HCT116 (cell line): ENCODE measurements at regions not wholly inside any gene's neighbourhood (a gene's known extent, or its start where the extent isn't known, plus 50 kb on each side); places are given as distances from the start of the nearest gene placed in this dataset.

Experiments
- ATAC-seq: fragments of 200-7000 bp; cut with Tn5 transposase; 2 replicates; pipeline ENCODE4 v1.9.1; 2020; ENCODE audit warnings: mild to moderate bottlenecking, moderate library complexity
- BruUV-seq: library from RNA; stranded (reverse); fragments of 400-500 nt; replicated peaks from 2 replicates; lab custom pipeline; 2021; lab: Mats Ljungman, UMichigan
- CTCF ChIA-PET: fragments of 300-600 bp; sonication (Branson Sonifier 250); formaldehyde crosslinking; loops from one replicate; lab custom pipeline; 2021; ENCODE audit warnings: antibody characterized with exemption; lab: Charles Lee
- POLR2A ChIA-PET: fragments of 300-600, 350-600 bp; sonication (Branson Sonifier 250); formaldehyde crosslinking; loops from one replicate; lab custom pipeline; 2021; ENCODE audit warnings: antibody characterized with exemption; lab: Charles Lee
- RAD21 ChIA-PET, 2 experiments: fragments of 300-600 bp; sonication (Branson Sonifier 250); formaldehyde crosslinking; loops; one replicate each; lab custom pipeline; 2023; ENCODE audit warnings: low total read pairs in 2 of 2; ENCODE audit not compliant: uncharacterized antibody in 2 of 2, unreplicated experiment in 2 of 2, low non-redundant PET in 1 of 2; lab: Charles Lee
- DNase-seq: peaks from one replicate; pipeline ENCODE4 v3.0.0-alpha.2; 2010; ENCODE audit warnings: low read depth, low spot score
- H2AFZ ChIP-seq: fragments of 200-600 bp; shearing (Covaris generic), sonication (generic); 2 replicates; pipeline ENCODE4 v1.6.1; 2017; ENCODE audit warnings: low read depth, mixed run types, mixed read lengths, antibody characterized with exemption, low read length; ENCODE audit not compliant: poor library complexity, severe bottlenecking
- H3K27ac ChIP-seq: 2 replicates; pipeline ENCODE4 v1.5.1; 2012; ENCODE audit warnings: low read depth, low read length
- H3K27me3 ChIP-seq: fragments of 200-600 bp; sonication (generic); 2 replicates; pipeline ENCODE4 v1.6.1; 2016; ENCODE audit warnings: mixed run types, low read length, mixed read lengths; ENCODE audit not compliant: insufficient read depth
- H3K36me3 ChIP-seq, 2 experiments: fragments of 200-500 bp in 1 of 2; fragments of 200-600 bp in 1 of 2; sonication (Bioruptor generic) in 1 of 2; sonication (generic) in 1 of 2; 2 replicates each; pipeline versions ENCODE4 v1.5.1 to v1.6.1; 2014 to 2016; ENCODE audit warnings: low read length in 2 of 2, inconsistent platforms in 1 of 2, mixed read lengths in 1 of 2, mixed run types in 1 of 2; ENCODE audit not compliant: insufficient read depth in 2 of 2, control insufficient read depth in 1 of 2
- H3K4me1 ChIP-seq, 2 experiments: fragments of 200-600 bp in 1 of 2; sonication (generic) in 1 of 2; 2 replicates each; pipeline versions ENCODE4 v1.5.1 to v1.6.1; 2012 to 2017; ENCODE audit warnings: low read length in 2 of 2, inconsistent platforms in 1 of 2, mild to moderate bottlenecking in 1 of 2, mixed read lengths in 1 of 2, mixed run types in 1 of 2, moderate library complexity in 1 of 2; ENCODE audit not compliant: insufficient read depth in 2 of 2, control insufficient read depth in 1 of 2
- H3K4me2 ChIP-seq: fragments of 200-600 bp; sonication (generic); 2 replicates; pipeline ENCODE4 v1.6.1; 2017; ENCODE audit warnings: mixed run types, low read length, mixed read lengths
- H3K4me3 ChIP-seq, 2 experiments: fragments of 200-600 bp in 1 of 2; sonication (generic) in 1 of 2; replicated peaks in 1 of 2; 2 replicates each; pipeline ENCODE4 v1.5.1; 2011 to 2016; ENCODE audit warnings: low read length in 2 of 2, control low read depth in 1 of 2, low read depth in 1 of 2, mild to moderate bottlenecking in 1 of 2, mixed read lengths in 1 of 2, mixed run types in 1 of 2
- H3K79me2 ChIP-seq: fragments of 200-600 bp; sonication (generic); 2 replicates; pipeline ENCODE4 v1.6.1; 2017; ENCODE audit warnings: mild to moderate bottlenecking, mixed run types, low read length, moderate library complexity, mixed read lengths; ENCODE audit not compliant: insufficient read depth
- H3K9ac ChIP-seq: fragments of 200-600 bp; sonication (generic); 2 replicates; pipeline ENCODE4 v1.6.1; 2016; ENCODE audit warnings: low read length, mixed read lengths
- H3K9me2 ChIP-seq: fragments of 200-600 bp; sonication (generic), shearing (Covaris generic); 2 replicates; pipeline ENCODE4 v1.6.1; 2017; ENCODE audit warnings: mixed run types, mild to moderate bottlenecking, moderate library complexity; ENCODE audit not compliant: insufficient read depth
- H3K9me3 ChIP-seq, 2 experiments: fragments of 200-500 bp in 1 of 2; fragments of 200-600 bp in 1 of 2; sonication (Bioruptor generic) in 1 of 2; sonication (generic) in 1 of 2; 2 replicates each; pipeline ENCODE4 v1.6.1; 2014 to 2017; ENCODE audit warnings: low read length in 2 of 2, mixed read lengths in 2 of 2, inconsistent platforms in 1 of 2, low read depth in 1 of 2, mild to moderate bottlenecking in 1 of 2, mixed run types in 1 of 2, moderate library complexity in 1 of 2; ENCODE audit not compliant: control insufficient read depth in 1 of 2, insufficient read depth in 1 of 2
- H4K20me1 ChIP-seq: fragments of 200-600 bp; sonication (generic), shearing (Covaris generic); 2 replicates; pipeline ENCODE4 v1.6.1; 2017; ENCODE audit warnings: mixed run types, mild to moderate bottlenecking, moderate library complexity; ENCODE audit not compliant: insufficient read depth
- CBX3 ChIP-seq: IDR thresholded peaks from 2 replicates; pipeline ENCODE4 v1.6.1; 2012; ENCODE audit warnings: low read depth
- CEBPB ChIP-seq: IDR thresholded peaks from 2 replicates; pipeline ENCODE4 v1.6.1; 2012; ENCODE audit warnings: low read depth
- CTCF ChIP-seq, 3 experiments: fragments of 200-600 bp in 1 of 3; sonication (generic) in 1 of 3; IDR thresholded peaks in 2 of 3; conservative IDR thresholded peaks in 1 of 3; 2 replicates each; pipeline ENCODE4 v1.5.1; 2012 to 2017; ENCODE audit warnings: low read depth in 2 of 3, low read length in 2 of 3, antibody characterized with exemption in 1 of 3, borderline replicate concordance in 1 of 3, control low read depth in 1 of 3, mild to moderate bottlenecking in 1 of 3, mixed read lengths in 1 of 3, mixed run types in 1 of 3, moderate library complexity in 1 of 3; ENCODE audit not compliant: insufficient read depth in 1 of 3
- ELF1 ChIP-seq: IDR thresholded peaks from 2 replicates; pipeline ENCODE4 v1.6.1; 2012; ENCODE audit warnings: low read depth, borderline replicate concordance
- EZH2phosphoT487 ChIP-seq: fragments of 200-600 bp; IDR thresholded peaks from 2 replicates; pipeline ENCODE4 v1.6.1; 2018; ENCODE audit warnings: antibody characterized with exemption, borderline replicate concordance
- FOSL1 ChIP-seq: IDR thresholded peaks from 2 replicates; pipeline ENCODE4 v1.6.1; 2012; ENCODE audit warnings: low read depth
- JUND ChIP-seq: IDR thresholded peaks from 2 replicates; pipeline ENCODE4 v1.6.1; 2012
- MAX ChIP-seq: IDR thresholded peaks from 2 replicates; pipeline ENCODE4 v1.6.1; 2012
- POLR2A ChIP-seq: IDR thresholded peaks from 2 replicates; pipeline ENCODE4 v1.7.0; 2011; ENCODE audit warnings: borderline replicate concordance; ENCODE audit not compliant: insufficient read depth, insufficient read length; ENCODE audit errors: extremely low read depth
- RAD21 ChIP-seq: IDR thresholded peaks from 2 replicates; pipeline ENCODE4 v1.6.1; 2012; ENCODE audit warnings: low read depth, mild to moderate bottlenecking
- SIN3A ChIP-seq: IDR thresholded peaks from 2 replicates; pipeline ENCODE4 v1.6.1; 2012; ENCODE audit warnings: low read depth
- SP1 ChIP-seq: IDR thresholded peaks from 2 replicates; pipeline ENCODE4 v1.6.1; 2012; ENCODE audit warnings: low read depth
- TCF7L2 ChIP-seq: IDR thresholded peaks from 2 replicates; pipeline ENCODE4 v1.7.0; 2011; ENCODE audit warnings: borderline replicate concordance, inconsistent platforms; ENCODE audit not compliant: insufficient read depth, insufficient read length; ENCODE audit errors: extremely low read depth
- YY1 ChIP-seq: IDR thresholded peaks from 2 replicates; pipeline ENCODE4 v1.6.1; 2011; ENCODE audit warnings: low read length, low read depth, moderate library complexity, mild to moderate bottlenecking; ENCODE audit not compliant: insufficient replicate concordance; ENCODE audit errors: extremely low read depth
- ZBTB33 ChIP-seq: IDR thresholded peaks from 2 replicates; pipeline ENCODE4 v1.6.1; 2011; ENCODE audit warnings: mild to moderate bottlenecking, low read length, moderate library complexity; ENCODE audit not compliant: insufficient replicate concordance; ENCODE audit errors: extremely low read depth
- intact Hi-C: fragments of 100-400 bp; cut with micrococcal nuclease; formaldehyde crosslinking; loops from 2 replicates; pipeline ENCODE4 v1.10.0; 2022
- TF ChIP-seq, protein P1 (sequence below): IDR thresholded peaks from 2 replicates; pipeline ENCODE4 v1.6.1; 2012

GRCh38 chr14:89743828-89744227, 210.7 kb downstream of the EFCAB11 start:
- Histone ChIP-seq H3K4me3 (no peak overlapping the region), H4K20me1 (no peaks in the 10 kb centered on the region), H3K9me3 (no peaks in the 10 kb centered on the region; a peak in 1 of 4 replicates), H2AFZ (no peak overlapping the region), H3K9ac (no peak overlapping the region), H3K4me1 (no peaks in the 10 kb centered on the region), H3K4me2 (no peak overlapping the region), H3K27ac (no peak overlapping the region), H3K36me3 (no peaks in the 10 kb centered on the region), H3K27me3 (no peaks in the 10 kb centered on the region), H3K79me2 (no peaks in the 10 kb centered on the region), H3K9me2 (no peaks in the 10 kb centered on the region)
- BruUV-seq = no TSS peak
- ChIA-PET POLR2A (no interaction called here), CTCF (no interaction called here), RAD21 (no interaction called here)
- DNase-seq (no peak), ATAC-seq (no peak)
- intact Hi-C loops = no loop called here
- TF ChIP-seq POLR2A (no peak), CBX3 (no peak), SP1 (no peak)

GRCh38 chr14:89740241-89740640, 214.3 kb downstream of the EFCAB11 start:
- CTCF ChIA-PET = no interaction called here
- BruUV-seq = no TSS peak
- ATAC-seq (no peak), DNase-seq (no peak)
- no peaks in the 10 kb centered on the region for H3K27me3 ChIP-seq
- TF ChIP-seq FOSL1 (no peak), SP1 (no peak), ZBTB33 (no peak), SIN3A (no peak), RAD21 (no peak), CTCF (IDR thresholded peaks at IDR 0.05 in 2 of 3, conservative IDR thresholded peaks at IDR 0.05 in 1 of 3; ENCODE audit: borderline replicate concordance in 1 of 3, insufficient read depth in 1 of 3, low read depth in 2 of 3, low read length in 2 of 3) (no peak), ELF1 (no peak), CEBPB (no peak), YY1 (no peak), MAX (no peak), EZH2phosphoT487 (no peak), CBX3 (no peak), JUND (no peak), TCF7L2 (no peak), POLR2A (no peak)
- TF ChIP-seq, protein P1, sequence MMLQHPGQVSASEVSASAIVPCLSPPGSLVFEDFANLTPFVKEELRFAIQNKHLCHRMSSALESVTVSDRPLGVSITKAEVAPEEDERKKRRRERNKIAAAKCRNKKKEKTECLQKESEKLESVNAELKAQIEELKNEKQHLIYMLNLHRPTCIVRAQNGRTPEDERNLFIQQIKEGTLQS = no peak
- H3K9me2 ChIP-seq = no peaks in the 10 kb centered on the region
- H4K20me1 ChIP-seq = no peaks in the 10 kb centered on the region
- no peak overlapping the region for H2AFZ ChIP-seq
- H3K4me1 ChIP-seq = no peaks in the 10 kb centered on the region
- H3K27ac ChIP-seq = no peak overlapping the region
- H3K9me3 ChIP-seq = no peaks in the 10 kb centered on the region; a peak in 1 of 4 replicates
- RAD21 ChIA-PET = no interaction called here
- H3K36me3 ChIP-seq = no peaks in the 10 kb centered on the region
- no peak overlapping the region for H3K4me2 ChIP-seq
- H3K79me2 ChIP-seq = no peaks in the 10 kb centered on the region
- H3K9ac ChIP-seq = no peak overlapping the region
- H3K4me3 ChIP-seq = no peak overlapping the region
- POLR2A ChIA-PET = no interaction called here
- intact Hi-C loops = no loop called here
